ENCODE measurements at regions not wholly inside any gene's neighbourhood (a gene's known extent, or its start where the extent isn't known, plus 50 kb on each side); places are given as distances from the start of the nearest gene placed in this dataset.

GRCh38 chr1:184253921-184254320 lies 132.9 kb upstream of the C1orf21 start:
- TF ChIP-seq CTCF (IDR thresholded peaks at IDR 0.05; ENCODE audit: low read depth, low read length, poor library complexity, severe bottlenecking) (no peak), EZH2phosphoT487 (IDR thresholded peaks at IDR 0.05; ENCODE audit: borderline replicate concordance, low read length) (no peak)
